ENCODE measurements at regions not wholly inside any gene's neighbourhood (a gene's known extent, or its start where the extent isn't known, plus 50 kb on each side); places are given as distances from the start of the nearest gene placed in this dataset.

- TF ChIP-seq, protein P1, sequence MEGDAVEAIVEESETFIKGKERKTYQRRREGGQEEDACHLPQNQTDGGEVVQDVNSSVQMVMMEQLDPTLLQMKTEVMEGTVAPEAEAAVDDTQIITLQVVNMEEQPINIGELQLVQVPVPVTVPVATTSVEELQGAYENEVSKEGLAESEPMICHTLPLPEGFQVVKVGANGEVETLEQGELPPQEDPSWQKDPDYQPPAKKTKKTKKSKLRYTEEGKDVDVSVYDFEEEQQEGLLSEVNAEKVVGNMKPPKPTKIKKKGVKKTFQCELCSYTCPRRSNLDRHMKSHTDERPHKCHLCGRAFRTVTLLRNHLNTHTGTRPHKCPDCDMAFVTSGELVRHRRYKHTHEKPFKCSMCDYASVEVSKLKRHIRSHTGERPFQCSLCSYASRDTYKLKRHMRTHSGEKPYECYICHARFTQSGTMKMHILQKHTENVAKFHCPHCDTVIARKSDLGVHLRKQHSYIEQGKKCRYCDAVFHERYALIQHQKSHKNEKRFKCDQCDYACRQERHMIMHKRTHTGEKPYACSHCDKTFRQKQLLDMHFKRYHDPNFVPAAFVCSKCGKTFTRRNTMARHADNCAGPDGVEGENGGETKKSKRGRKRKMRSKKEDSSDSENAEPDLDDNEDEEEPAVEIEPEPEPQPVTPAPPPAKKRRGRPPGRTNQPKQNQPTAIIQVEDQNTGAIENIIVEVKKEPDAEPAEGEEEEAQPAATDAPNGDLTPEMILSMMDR (conservative IDR thresholded peaks at IDR 0.05; ENCODE audit: low read length), result no peak
- TF ChIP-seq EZH2phosphoT487 (IDR thresholded peaks at IDR 0.05; ENCODE audit: borderline replicate concordance, low read depth, low read length), result no peak
Measured at GRCh38 chr5:12959713-12960112, 984.8 kb downstream of the DNAH5 start.
